Transverse colon (tissue), 4 donors: ENCODE measurements at regions not wholly inside any gene's neighbourhood (a gene's known extent, or its start where the extent isn't known, plus 50 kb on each side); places are given as distances from the start of the nearest gene placed in this dataset.

Source experiments
- POLR2AphosphoS5 ChIP-seq, 3 donors: sonication (generic); formaldehyde crosslinking; IDR thresholded peaks; one replicate each; pipeline ENCODE4 v1.6.1; 2016; ENCODE audit warnings: antibody characterized with exemption in 3 of 3
- TF ChIP-seq, protein P1 (sequence below), 5 experiments: fragments of 200-600 bp in 3 of 5; fragments of 450-650 bp in 2 of 5; sonication (generic) in 3 of 5; IDR thresholded peaks; 1 replicate in 2 of 5; 2 replicates in 3 of 5; pipeline ENCODE4 v1.5.1; 2016 to 2017; ENCODE audit warnings: antibody characterized with exemption in 5 of 5, inconsistent platforms in 3 of 5, mild to moderate bottlenecking in 2 of 5, moderate library complexity in 1 of 5

- TF ChIP-seq, protein P1, sequence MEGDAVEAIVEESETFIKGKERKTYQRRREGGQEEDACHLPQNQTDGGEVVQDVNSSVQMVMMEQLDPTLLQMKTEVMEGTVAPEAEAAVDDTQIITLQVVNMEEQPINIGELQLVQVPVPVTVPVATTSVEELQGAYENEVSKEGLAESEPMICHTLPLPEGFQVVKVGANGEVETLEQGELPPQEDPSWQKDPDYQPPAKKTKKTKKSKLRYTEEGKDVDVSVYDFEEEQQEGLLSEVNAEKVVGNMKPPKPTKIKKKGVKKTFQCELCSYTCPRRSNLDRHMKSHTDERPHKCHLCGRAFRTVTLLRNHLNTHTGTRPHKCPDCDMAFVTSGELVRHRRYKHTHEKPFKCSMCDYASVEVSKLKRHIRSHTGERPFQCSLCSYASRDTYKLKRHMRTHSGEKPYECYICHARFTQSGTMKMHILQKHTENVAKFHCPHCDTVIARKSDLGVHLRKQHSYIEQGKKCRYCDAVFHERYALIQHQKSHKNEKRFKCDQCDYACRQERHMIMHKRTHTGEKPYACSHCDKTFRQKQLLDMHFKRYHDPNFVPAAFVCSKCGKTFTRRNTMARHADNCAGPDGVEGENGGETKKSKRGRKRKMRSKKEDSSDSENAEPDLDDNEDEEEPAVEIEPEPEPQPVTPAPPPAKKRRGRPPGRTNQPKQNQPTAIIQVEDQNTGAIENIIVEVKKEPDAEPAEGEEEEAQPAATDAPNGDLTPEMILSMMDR (IDR thresholded peaks at IDR 0.05): no peak
- no peak for TF ChIP-seq POLR2AphosphoS5 (IDR thresholded peaks at IDR 0.05)
Observed at GRCh38 chr20:54849741-54850140, 374.3 kb downstream of the DOK5 start.
